Heart right ventricle (tissue), 16 donors: ENCODE measurements at regions not wholly inside any gene's neighbourhood (a gene's known extent, or its start where the extent isn't known, plus 50 kb on each side); places are given as distances from the start of the nearest gene placed in this dataset.

Experiments
- ATAC-seq, 8 donors: fragments of 200-7000 bp; cut with Tn5 transposase; one replicate each; pipeline ENCODE4 v1.9.1; 2020; ENCODE audit warnings: mild to moderate bottlenecking in 8 of 8, moderate library complexity in 8 of 8, moderate number of reproducible peaks in 1 of 8
- DNase-seq, 2 donors: peaks; one replicate each; pipeline ENCODE4 v3.0.0-alpha.2; 2020
- H3K27ac ChIP-seq, 10 donors: fragments of 200-600 bp; sonication (generic) in 2 of 10; one replicate each; pipeline versions ENCODE4 v1.5.0 to v1.8.0; 2020 to 2022; ENCODE audit warnings: mild to moderate bottlenecking in 3 of 10
- H3K27me3 ChIP-seq, 7 donors: fragments of 200-600 bp; one replicate each; pipeline ENCODE4 v1.8.0; 2021 to 2022; ENCODE audit warnings: mild to moderate bottlenecking in 2 of 7
- H3K36me3 ChIP-seq, 9 donors: fragments of 200-600 bp; sonication (generic) in 1 of 9; one replicate each; pipeline versions ENCODE4 v1.5.0 to v1.8.0; 2020 to 2022; ENCODE audit warnings: mild to moderate bottlenecking in 2 of 9
- H3K4me1 ChIP-seq, 9 donors: fragments of 200-600 bp; sonication (generic) in 1 of 9; one replicate each; pipeline versions ENCODE4 v1.5.0 to v1.8.0; 2020 to 2022; ENCODE audit warnings: mild to moderate bottlenecking in 4 of 9
- H3K4me3 ChIP-seq, 10 donors: fragments of 200-600 bp; sonication (generic) in 2 of 10; one replicate each; pipeline versions ENCODE4 v1.5.0 to v1.8.0; 2020 to 2022; ENCODE audit warnings: mild to moderate bottlenecking in 7 of 10, moderate library complexity in 2 of 10
- H3K9me3 ChIP-seq, 11 donors: fragments of 200-600 bp in 10 of 11; sonication (generic) in 2 of 11; one replicate each; pipeline versions ENCODE4 v1.5.0 to v1.8.0; 2013 to 2022; ENCODE audit warnings: mild to moderate bottlenecking in 2 of 11, control low read depth in 1 of 11, moderate library complexity in 1 of 11
- WGBS, 2 donors: extraction: QIAGEN DNeasy Blood & Tissue Kit; methylation state at CpG; one replicate each; pipeline ENCODE4 v1.1.7; 2013; ENCODE audit warnings: inconsistent platforms in 1 of 2; 5-methylcytosine and 5-hydroxymethylcytosine counted together
- intact Hi-C, 10 donors: fragments of 100-400 bp; cut with DNase I; formaldehyde crosslinking; loops; one replicate each; pipeline versions ENCODE4 v1.11.1 to v1.14.2; 2022
- TF ChIP-seq, protein P1 (sequence below), 9 donors: fragments of 200-600 bp; sonication (generic) in 2 of 9; IDR thresholded peaks; one replicate each; pipeline versions ENCODE4 v1.5.0 to v1.8.0; 2021 to 2022; ENCODE audit warnings: antibody characterized with exemption in 9 of 9, mild to moderate bottlenecking in 5 of 9, moderate library complexity in 1 of 9
- donor health status: Arrhythmogenic right ventricular cardiomyopathy.
- donor health status: ischemic (EF 13 %, LVEDD 7.1; RV severe dilation, severe dysfunction).
- donor health status: healthy with polysubstance abuse.
- donor health status: DM: no; HTN: yes; CAD: no.
- donor health status: DM: no; HTN: no; CAD: no.
- donor health status: ischemic (EF 25% LVEDD 6.9; RV normal size, moderate dysfunction).
- donor health status: ischemic (EF 25% LVEDD 5.7; RV mildly dilated, moderate dysfunction).
- donor health status: healthy.
- donor health status: DM: yes; HTN: yes; CAD: no.
- donor health status: Ischemic cardiomyopathy.
- donor health status: ischemic (EF 35%, LVEDD 5.7; RV mildly dilated, moderate dysfunction).
- donor health status: nonischemic (EF 11% LVEDD 7.7; RV severe dilation, severe dysfunction).
- donor health status: DM: yes; HTN: yes; CAD: no.
- donor health status: PGD.
- donor health status: ischemic (EF 29% LVEDD 5.4; RV normal size, mild dysfunction).
- donor health status: nonischemic (EF 23%, LVEDD 6.1; RV moderate dilation, normal function).

DNA sequence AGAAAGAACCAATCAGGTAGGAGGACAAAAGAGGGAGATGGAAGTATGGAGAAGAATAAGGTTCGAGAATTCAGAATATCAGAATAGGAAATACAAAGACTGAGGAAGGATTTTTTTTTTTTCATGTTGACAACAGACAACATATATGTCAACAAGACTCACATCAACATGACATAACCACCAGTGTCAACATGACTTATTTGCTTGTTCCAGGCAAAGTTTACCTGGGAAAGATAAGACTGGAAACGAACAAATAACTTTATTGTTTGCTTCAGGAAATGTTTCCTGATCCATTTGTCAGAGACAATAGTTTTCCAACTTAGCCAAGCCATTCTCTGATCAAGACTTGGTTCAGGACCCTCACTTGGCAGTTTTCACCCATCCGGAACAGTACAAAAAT lies 321.9 kb upstream of the NETO1 start:
- H3K36me3 ChIP-seq = no peaks in the 10 kb centered on the region
- 66 to 74% methylated on average over 3 of the region's 3 CpGs for WGBS, 2 donors
- intact Hi-C loops = no loop called here
- H3K27ac ChIP-seq = no peak overlapping the region
- H3K9me3 ChIP-seq = no peaks in the 10 kb centered on the region
- no peaks in the 10 kb centered on the region for H3K4me1 ChIP-seq
- no peaks in the 10 kb centered on the region for H3K27me3 ChIP-seq
- ATAC-seq (no peak), DNase-seq (no peak)
- TF ChIP-seq, protein P1, sequence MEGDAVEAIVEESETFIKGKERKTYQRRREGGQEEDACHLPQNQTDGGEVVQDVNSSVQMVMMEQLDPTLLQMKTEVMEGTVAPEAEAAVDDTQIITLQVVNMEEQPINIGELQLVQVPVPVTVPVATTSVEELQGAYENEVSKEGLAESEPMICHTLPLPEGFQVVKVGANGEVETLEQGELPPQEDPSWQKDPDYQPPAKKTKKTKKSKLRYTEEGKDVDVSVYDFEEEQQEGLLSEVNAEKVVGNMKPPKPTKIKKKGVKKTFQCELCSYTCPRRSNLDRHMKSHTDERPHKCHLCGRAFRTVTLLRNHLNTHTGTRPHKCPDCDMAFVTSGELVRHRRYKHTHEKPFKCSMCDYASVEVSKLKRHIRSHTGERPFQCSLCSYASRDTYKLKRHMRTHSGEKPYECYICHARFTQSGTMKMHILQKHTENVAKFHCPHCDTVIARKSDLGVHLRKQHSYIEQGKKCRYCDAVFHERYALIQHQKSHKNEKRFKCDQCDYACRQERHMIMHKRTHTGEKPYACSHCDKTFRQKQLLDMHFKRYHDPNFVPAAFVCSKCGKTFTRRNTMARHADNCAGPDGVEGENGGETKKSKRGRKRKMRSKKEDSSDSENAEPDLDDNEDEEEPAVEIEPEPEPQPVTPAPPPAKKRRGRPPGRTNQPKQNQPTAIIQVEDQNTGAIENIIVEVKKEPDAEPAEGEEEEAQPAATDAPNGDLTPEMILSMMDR (IDR thresholded peaks at IDR 0.05) = no peak
- H3K4me3 ChIP-seq = no peak overlapping the region

DNA sequence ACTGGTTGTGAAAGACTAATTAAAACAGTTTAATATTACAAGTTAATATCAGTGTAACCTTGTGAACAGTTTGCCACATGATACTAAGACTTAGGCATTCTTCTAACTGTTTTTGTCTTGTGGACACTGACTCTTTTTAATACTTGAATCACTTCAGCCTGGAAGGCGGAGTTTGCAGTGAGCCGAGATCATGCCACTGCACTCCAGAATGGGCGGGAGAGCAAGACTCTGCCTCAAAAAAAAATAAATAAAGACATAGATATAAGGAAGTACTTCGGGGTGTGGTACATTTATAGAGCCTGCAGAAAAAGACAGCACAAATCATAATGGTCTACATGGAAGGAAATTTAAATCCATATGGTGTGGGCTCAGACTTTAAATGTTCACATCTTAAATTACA lies 300.4 kb upstream of the NETO1 start:
- peaks cover 0 to 12% (median 0%) of the 10 kb centered on the region in 11 donors for H3K9me3 ChIP-seq
- no peak overlapping the region for H3K27ac ChIP-seq
- no peak overlapping the region for H3K4me3 ChIP-seq
- no peaks in the 10 kb centered on the region for H3K36me3 ChIP-seq
- WGBS, 2 donors = 68 to 69% methylated on average over 4 of the region's 4 CpGs
- ATAC-seq (no peak), DNase-seq (no peak)
- intact Hi-C loops = no loop called here
- H3K27me3 ChIP-seq = no peaks in the 10 kb centered on the region
- no peaks in the 10 kb centered on the region for H3K4me1 ChIP-seq
- TF ChIP-seq, protein P1 (IDR thresholded peaks at IDR 0.05) = no peak

DNA sequence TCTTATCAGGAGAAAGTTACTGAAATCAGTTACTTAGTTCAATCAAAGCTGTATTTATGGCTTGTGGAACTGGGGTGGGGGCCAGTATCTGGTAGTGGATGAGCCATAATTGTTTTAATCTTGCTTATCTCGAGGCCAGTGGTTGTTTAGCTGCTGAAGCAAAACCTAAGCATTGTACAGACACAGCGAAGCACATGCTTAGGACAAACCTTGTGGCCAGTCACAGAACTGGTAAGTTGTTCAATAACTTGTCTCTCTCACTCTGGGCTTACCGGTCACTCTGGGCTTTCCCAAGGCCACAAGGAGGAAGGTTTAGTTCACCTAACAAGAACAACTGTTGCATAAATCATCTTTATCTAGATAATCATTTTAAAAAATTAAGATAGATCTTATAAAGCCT lies 296.6 kb upstream of the NETO1 start:
- Histone ChIP-seq H3K27ac (no peak overlapping the region), H3K27me3 (no peaks in the 10 kb centered on the region), H3K36me3 (no peaks in the 10 kb centered on the region), H3K4me1 (no peaks in the 10 kb centered on the region), H3K4me3 (no peak overlapping the region), H3K9me3 (peaks cover 0 to 12% (median 0%) of the 10 kb centered on the region in 11 donors)
- ATAC-seq (no peak), DNase-seq (no peak)
- WGBS, 2 donors = 69 to 75% methylated on average over 3 of the region's 3 CpGs
- TF ChIP-seq, protein P1 (IDR thresholded peaks at IDR 0.05) = no peak
- intact Hi-C loops = no loop called here

DNA sequence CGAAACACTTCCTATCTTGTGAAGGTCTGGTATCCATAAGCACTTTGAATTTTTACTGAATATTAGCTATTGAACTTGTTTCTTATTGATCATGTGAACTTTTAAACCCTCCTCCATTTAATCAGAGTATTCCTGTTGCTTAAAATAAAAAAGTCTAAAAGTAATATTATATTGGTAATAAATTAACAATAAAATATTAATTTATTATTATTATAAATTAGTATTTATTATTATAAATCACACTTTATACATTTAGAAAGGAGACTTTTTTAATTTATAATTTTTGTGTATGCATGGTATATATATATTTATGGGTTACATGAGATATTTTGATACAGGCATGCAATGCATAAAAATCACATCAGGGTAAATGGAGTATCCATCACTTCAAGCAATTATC lies 295.4 kb upstream of the NETO1 start:
- TF ChIP-seq, protein P1 (IDR thresholded peaks at IDR 0.05) = no peak
- intact Hi-C loops = no loop called here
- DNase-seq = no peak
- Histone ChIP-seq H3K36me3 (no peaks in the 10 kb centered on the region), H3K4me3 (no peak overlapping the region), H3K4me1 (no peaks in the 10 kb centered on the region), H3K27me3 (no peaks in the 10 kb centered on the region), H3K9me3 (peaks cover 0 to 12% (median 0%) of the 10 kb centered on the region in 11 donors), H3K27ac (no peak overlapping the region)
- 75 to 78% methylated on average over 1 of the region's 1 CpG for WGBS, 2 donors
- ATAC-seq = no peak

DNA sequence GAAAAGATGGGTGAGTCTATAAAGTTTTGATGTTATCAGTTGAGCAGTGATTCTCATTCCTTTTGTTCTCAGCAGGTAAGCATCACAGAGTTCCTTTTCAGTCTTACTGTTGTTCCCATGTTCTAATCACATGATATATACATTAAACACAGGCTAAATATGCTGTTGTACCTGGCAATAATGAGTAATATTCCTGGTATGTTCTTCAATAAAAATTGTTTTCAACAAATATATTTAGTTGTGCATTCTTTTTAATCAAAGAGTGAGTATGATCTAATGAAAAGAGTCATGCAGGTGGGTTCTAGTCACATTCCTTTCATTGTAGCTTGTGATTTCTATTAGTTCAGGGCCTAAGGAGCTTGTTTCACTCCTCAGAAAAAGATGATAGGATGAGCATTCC lies 288.3 kb upstream of the NETO1 start:
- H3K27ac ChIP-seq = no peak overlapping the region
- TF ChIP-seq, protein P1 (IDR thresholded peaks at IDR 0.05) = no peak
- H3K9me3 ChIP-seq = peaks cover 0 to 3% (median 0%) of the 10 kb centered on the region in 11 donors
- DNase-seq = no peak
- intact Hi-C loops = no loop called here
- no peaks in the 10 kb centered on the region for H3K27me3 ChIP-seq
- no peaks in the 10 kb centered on the region for H3K36me3 ChIP-seq
- no peak for ATAC-seq
- H3K4me1 ChIP-seq = no peaks in the 10 kb centered on the region
- no peak overlapping the region for H3K4me3 ChIP-seq
